ENCODE measurements at regions not wholly inside any gene's neighbourhood (a gene's known extent, or its start where the extent isn't known, plus 50 kb on each side); places are given as distances from the start of the nearest gene placed in this dataset.
"Not testable (repeated sequence)": the region's sequence is repeated elsewhere in the genome, so short reads cannot be mapped to it uniquely, and the experiment has no call there.

- H3K27ac ChIP-seq (ENCODE audit: low read length) = no peak overlapping the region
- H3K9me3 ChIP-seq (ENCODE audit: insufficient read depth, low read depth, low read length) = no peaks in the 10 kb centered on the region
- no peak overlapping the region for H3K4me3 ChIP-seq (ENCODE audit: low read length)
- H3K4me1 ChIP-seq (ENCODE audit: insufficient read depth, low read length) = no peaks in the 10 kb centered on the region
- no peaks in the 10 kb centered on the region for H3K36me3 ChIP-seq (ENCODE audit: insufficient read depth, low read depth, low read length)
- H3K27me3 ChIP-seq (ENCODE audit: insufficient read depth, low read length) = no peaks in the 10 kb centered on the region
- no peak overlapping the region for H3K9ac ChIP-seq (ENCODE audit: low read depth, low read length)
Measured at GRCh38 chr3:19825193-19825592, 108.8 kb downstream of the EFHB start.

GRCh38 chr3:19822805-19823204 lies 111.2 kb downstream of the EFHB start:
- H3K27me3 ChIP-seq (ENCODE audit: insufficient read depth, low read length) = no peaks in the 10 kb centered on the region
- H3K27ac ChIP-seq (ENCODE audit: low read length) = no peak overlapping the region
- no peaks in the 10 kb centered on the region for H3K9me3 ChIP-seq (ENCODE audit: insufficient read depth, low read depth, low read length)
- H3K4me1 ChIP-seq (ENCODE audit: insufficient read depth, low read length) = no peaks in the 10 kb centered on the region
- no peak overlapping the region for H3K4me3 ChIP-seq (ENCODE audit: low read length)
- H3K36me3 ChIP-seq (ENCODE audit: insufficient read depth, low read depth, low read length) = no peaks in the 10 kb centered on the region
- no peak overlapping the region for H3K9ac ChIP-seq (ENCODE audit: low read depth, low read length)

- no peak overlapping the region for H3K27ac ChIP-seq (ENCODE audit: low read length)
- H3K27me3 ChIP-seq (ENCODE audit: insufficient read depth, low read length) = no peaks in the 10 kb centered on the region
- H3K4me1 ChIP-seq (ENCODE audit: insufficient read depth, low read length) = no peaks in the 10 kb centered on the region
- no peaks in the 10 kb centered on the region for H3K9me3 ChIP-seq (ENCODE audit: insufficient read depth, low read depth, low read length)
- no peak overlapping the region for H3K4me3 ChIP-seq (ENCODE audit: low read length)
- H3K9ac ChIP-seq (ENCODE audit: low read depth, low read length) = no peak overlapping the region
- no peaks in the 10 kb centered on the region for H3K36me3 ChIP-seq (ENCODE audit: insufficient read depth, low read depth, low read length)
Measured at GRCh38 chr3:19816631-19817030, 117.4 kb downstream of the EFHB start.

- H3K4me3 ChIP-seq (ENCODE audit: low read length) = no peak overlapping the region
- no peak overlapping the region for H3K27ac ChIP-seq (ENCODE audit: low read length)
- H3K9ac ChIP-seq (ENCODE audit: low read depth, low read length) = no peak overlapping the region
- H3K4me1 ChIP-seq (ENCODE audit: insufficient read depth, low read length) = no peaks in the 10 kb centered on the region
- H3K9me3 ChIP-seq (ENCODE audit: insufficient read depth, low read depth, low read length) = no peaks in the 10 kb centered on the region
- no peaks in the 10 kb centered on the region for H3K36me3 ChIP-seq (ENCODE audit: insufficient read depth, low read depth, low read length)
- H3K27me3 ChIP-seq (ENCODE audit: insufficient read depth, low read length) = no peaks in the 10 kb centered on the region
Measured at GRCh38 chr3:19815805-19816204, 118.2 kb downstream of the EFHB start.

GRCh38 chr3:19813743-19814142 lies 120.3 kb downstream of the EFHB start:
- H3K9ac ChIP-seq (ENCODE audit: low read depth, low read length); H3K4me1 ChIP-seq (ENCODE audit: insufficient read depth, low read length); H3K27ac ChIP-seq (ENCODE audit: low read length); H3K4me3 ChIP-seq (ENCODE audit: low read length); H3K36me3 ChIP-seq (ENCODE audit: insufficient read depth, low read depth, low read length); H3K9me3 ChIP-seq (ENCODE audit: insufficient read depth, low read depth, low read length); H3K27me3 ChIP-seq (ENCODE audit: insufficient read depth, low read length): not testable (repeated sequence)

- Histone ChIP-seq H3K4me1 (ENCODE audit: insufficient read depth, low read length) (peaks cover 12% of the 10 kb centered on the region; the same call in 1 of the 2 replicates), H3K36me3 (ENCODE audit: insufficient read depth, low read depth, low read length) (no peaks in the 10 kb centered on the region), H3K9me3 (ENCODE audit: insufficient read depth, low read depth, low read length) (no peaks in the 10 kb centered on the region), H3K27me3 (ENCODE audit: insufficient read depth, low read length) (no peaks in the 10 kb centered on the region), H3K27ac (ENCODE audit: low read length) (no peak overlapping the region), H3K4me3 (ENCODE audit: low read length) (no peak overlapping the region), H3K9ac (ENCODE audit: low read depth, low read length) (no peak overlapping the region)
Measured at GRCh38 chr3:19811689-19812088, 122.3 kb downstream of the EFHB start.

- H3K36me3 ChIP-seq (ENCODE audit: insufficient read depth, low read depth, low read length) = no peaks in the 10 kb centered on the region
- H3K9ac ChIP-seq (ENCODE audit: low read depth, low read length) = no peak overlapping the region; the same call in 1 of the 2 replicates
- H3K27me3 ChIP-seq (ENCODE audit: insufficient read depth, low read length) = no peaks in the 10 kb centered on the region
- H3K4me1 ChIP-seq (ENCODE audit: insufficient read depth, low read length) = peaks cover 12% of the 10 kb centered on the region; the same call in 1 of the 2 replicates
- no peak overlapping the region for H3K27ac ChIP-seq (ENCODE audit: low read length)
- no peak overlapping the region for H3K4me3 ChIP-seq (ENCODE audit: low read length)
- peaks cover 5% of the 10 kb centered on the region; the same call in 1 of the 2 replicates for H3K9me3 ChIP-seq (ENCODE audit: insufficient read depth, low read depth, low read length)
Measured at GRCh38 chr3:19808834-19809233, 125.2 kb downstream of the EFHB start.

- no peak overlapping the region for H3K9ac ChIP-seq (ENCODE audit: low read depth, low read length)
- H3K36me3 ChIP-seq (ENCODE audit: insufficient read depth, low read depth, low read length) = no peaks in the 10 kb centered on the region
- peaks cover 26% of the 10 kb centered on the region for H3K9me3 ChIP-seq (ENCODE audit: insufficient read depth, low read depth, low read length)
- H3K27me3 ChIP-seq (ENCODE audit: insufficient read depth, low read length) = no peaks in the 10 kb centered on the region
- H3K4me3 ChIP-seq (ENCODE audit: low read length) = no peak overlapping the region
- no peaks in the 10 kb centered on the region for H3K4me1 ChIP-seq (ENCODE audit: insufficient read depth, low read length)
- no peak overlapping the region for H3K27ac ChIP-seq (ENCODE audit: low read length)
Measured at GRCh38 chr3:19799887-19800286, 134.1 kb downstream of the EFHB start.

GRCh38 chr3:19799115-19799514 lies 134.9 kb downstream of the EFHB start:
- H3K27me3 ChIP-seq (ENCODE audit: insufficient read depth, low read length) = no peaks in the 10 kb centered on the region
- H3K4me3 ChIP-seq (ENCODE audit: low read length) = no peak overlapping the region
- H3K36me3 ChIP-seq (ENCODE audit: insufficient read depth, low read depth, low read length) = no peaks in the 10 kb centered on the region
- H3K9me3 ChIP-seq (ENCODE audit: insufficient read depth, low read depth, low read length) = peaks cover 23% of the 10 kb centered on the region
- no peaks in the 10 kb centered on the region for H3K4me1 ChIP-seq (ENCODE audit: insufficient read depth, low read length)
- H3K27ac ChIP-seq (ENCODE audit: low read length) = no peak overlapping the region
- H3K9ac ChIP-seq (ENCODE audit: low read depth, low read length) = no peak overlapping the region

- H3K4me3 ChIP-seq (ENCODE audit: low read length) = no peak overlapping the region
- H3K9me3 ChIP-seq (ENCODE audit: insufficient read depth, low read depth, low read length) = peaks cover 16% of the 10 kb centered on the region
- H3K4me1 ChIP-seq (ENCODE audit: insufficient read depth, low read length) = no peaks in the 10 kb centered on the region
- H3K9ac ChIP-seq (ENCODE audit: low read depth, low read length) = no peak overlapping the region
- H3K27me3 ChIP-seq (ENCODE audit: insufficient read depth, low read length) = no peaks in the 10 kb centered on the region
- no peak overlapping the region for H3K27ac ChIP-seq (ENCODE audit: low read length)
- H3K36me3 ChIP-seq (ENCODE audit: insufficient read depth, low read depth, low read length) = no peaks in the 10 kb centered on the region
Measured at GRCh38 chr3:19798324-19798723, 135.7 kb downstream of the EFHB start.

- Histone ChIP-seq H3K27ac (ENCODE audit: low read length) (no peak overlapping the region), H3K9ac (ENCODE audit: low read depth, low read length) (no peak overlapping the region), H3K9me3 (ENCODE audit: insufficient read depth, low read depth, low read length) (no peaks in the 10 kb centered on the region), H3K27me3 (ENCODE audit: insufficient read depth, low read length) (no peaks in the 10 kb centered on the region), H3K4me3 (ENCODE audit: low read length) (no peak overlapping the region), H3K4me1 (ENCODE audit: insufficient read depth, low read length) (no peaks in the 10 kb centered on the region), H3K36me3 (ENCODE audit: insufficient read depth, low read depth, low read length) (no peaks in the 10 kb centered on the region)
Measured at GRCh38 chr3:19792388-19792787, 141.6 kb downstream of the EFHB start.

GRCh38 chr3:19775765-19776164 lies 158.3 kb downstream of the EFHB start:
- Histone ChIP-seq H3K27me3 (ENCODE audit: insufficient read depth, low read length) (no peaks in the 10 kb centered on the region), H3K9me3 (ENCODE audit: insufficient read depth, low read depth, low read length) (no peaks in the 10 kb centered on the region), H3K27ac (ENCODE audit: low read length) (peak overlapping the region; percentile 61)

GRCh38 chr3:19769694-19770093 lies 164.3 kb downstream of the EFHB start:
- no peaks in the 10 kb centered on the region for H3K27me3 ChIP-seq (ENCODE audit: insufficient read depth, low read length)
- H3K4me3 ChIP-seq (ENCODE audit: low read length) = no peak overlapping the region
- H3K9me3 ChIP-seq (ENCODE audit: insufficient read depth, low read depth, low read length) = no peaks in the 10 kb centered on the region
- H3K36me3 ChIP-seq (ENCODE audit: insufficient read depth, low read depth, low read length) = no peaks in the 10 kb centered on the region
- H3K27ac ChIP-seq (ENCODE audit: low read length) = no peak overlapping the region
- no peak overlapping the region for H3K9ac ChIP-seq (ENCODE audit: low read depth, low read length)
- H3K4me1 ChIP-seq (ENCODE audit: insufficient read depth, low read length) = 0 out of 2 replicates have a peak, but pooled peaks cover 6% of the 10 kb centered on the region

More at GRCh38 chr3:19775765-19776164, 158.3 kb downstream of the EFHB start:
- no peak overlapping the region for H3K9ac ChIP-seq (ENCODE audit: low read depth, low read length)
- no peaks in the 10 kb centered on the region for H3K36me3 ChIP-seq (ENCODE audit: insufficient read depth, low read depth, low read length)
- H3K4me1 ChIP-seq (ENCODE audit: insufficient read depth, low read length) = peaks cover 32% of the 10 kb centered on the region; the same call in 1 of the 2 replicates
- peak overlapping the region; percentile 32; the same call in 1 of the 2 replicates for H3K4me3 ChIP-seq (ENCODE audit: low read length)

All from iPS-20b (cell line).